Pancreas (tissue), 10 donors: ENCODE measurements at regions not wholly inside any gene's neighbourhood (a gene's known extent, or its start where the extent isn't known, plus 50 kb on each side); places are given as distances from the start of the nearest gene placed in this dataset.

Experiments
- ATAC-seq, 4 donors: fragments of 200-7000 bp; cut with Tn5 transposase; one replicate each; pipeline versions ENCODE4 v1.8.0 to v1.9.1; 2020; ENCODE audit warnings: mild to moderate bottlenecking in 4 of 4, moderate library complexity in 4 of 4
- DNase-seq, 6 donors: peaks; one replicate each; pipeline ENCODE4 v3.0.0-alpha.2; 2020
- FAIRE-seq: peaks from 2 replicates; lab custom pipeline; 2012; peaks lifted over from hg19 to GRCh38; lab: Jason Lieb, UNC
- H3K27ac ChIP-seq, 4 donors: fragments of 200-600 bp; sonication (generic); 1 replicate in 3 of 4; 2 replicates in 1 of 4; pipeline versions ENCODE4 v1.5.0 to v1.8.0; 2020
- H3K27me3 ChIP-seq, 4 donors: fragments of 200-600 bp; one replicate each; pipeline ENCODE4 v1.8.0; 2021
- H3K36me3 ChIP-seq, 3 donors: fragments of 200-600 bp; sonication (generic) in 1 of 3; one replicate each; pipeline versions ENCODE4 v1.5.0 to v1.8.0; 2020 to 2021
- H3K4me1 ChIP-seq, 3 donors: fragments of 200-600 bp; one replicate each; pipeline ENCODE4 v1.8.0; 2021
- H3K4me3 ChIP-seq, 4 donors: fragments of 200-600 bp; sonication (generic) in 2 of 4; one replicate each; pipeline versions ENCODE4 v1.5.0 to v1.8.0; 2020 to 2021
- H3K9me3 ChIP-seq, 4 donors: fragments of 200-600 bp; one replicate each; pipeline ENCODE4 v1.8.0; 2021
- WGBS, 2 donors: extraction: QIAGEN DNeasy Blood & Tissue Kit; methylation state at CpG; one replicate each; pipeline ENCODE4 v1.1.7; 2013; 5-methylcytosine and 5-hydroxymethylcytosine counted together
- intact Hi-C, 3 donors: fragments of 100-400 bp; cut with DNase I; formaldehyde crosslinking; loops; one replicate each; pipeline versions ENCODE4 v1.11.1 to v1.14.2; 2022
- TF ChIP-seq, protein P1 (sequence below), 4 donors: fragments of 200-600 bp; sonication (generic) in 3 of 4; IDR thresholded peaks; one replicate each; pipeline versions ENCODE4 v1.5.0 to v1.8.0; 2021; ENCODE audit warnings: antibody characterized with exemption in 4 of 4
- donor health status: healthy with polysubstance abuse.
- donor health status: DM: no; HTN: no; CAD: no; lungs with moderate emphysema.
- donor health status: DM: no; HTN: no; CAD: no.
- donor health status: control.
- donor health status: control.
- donor health status: Bipolar disorder and iron deficiency.
- donor health status: DM: yes; HTN: yes; CAD: no.
- donor health status: DM: no; HTN: no; CAD: no.
- donor health status: DM: no; HTN: no; CAD: no.
- donor health status: DM: yes; HTN: yes; CAD: no.

GRCh38 chr18:67081482-67082211 lies 434.9 kb downstream of the DSEL start:
- TF ChIP-seq, protein P1, sequence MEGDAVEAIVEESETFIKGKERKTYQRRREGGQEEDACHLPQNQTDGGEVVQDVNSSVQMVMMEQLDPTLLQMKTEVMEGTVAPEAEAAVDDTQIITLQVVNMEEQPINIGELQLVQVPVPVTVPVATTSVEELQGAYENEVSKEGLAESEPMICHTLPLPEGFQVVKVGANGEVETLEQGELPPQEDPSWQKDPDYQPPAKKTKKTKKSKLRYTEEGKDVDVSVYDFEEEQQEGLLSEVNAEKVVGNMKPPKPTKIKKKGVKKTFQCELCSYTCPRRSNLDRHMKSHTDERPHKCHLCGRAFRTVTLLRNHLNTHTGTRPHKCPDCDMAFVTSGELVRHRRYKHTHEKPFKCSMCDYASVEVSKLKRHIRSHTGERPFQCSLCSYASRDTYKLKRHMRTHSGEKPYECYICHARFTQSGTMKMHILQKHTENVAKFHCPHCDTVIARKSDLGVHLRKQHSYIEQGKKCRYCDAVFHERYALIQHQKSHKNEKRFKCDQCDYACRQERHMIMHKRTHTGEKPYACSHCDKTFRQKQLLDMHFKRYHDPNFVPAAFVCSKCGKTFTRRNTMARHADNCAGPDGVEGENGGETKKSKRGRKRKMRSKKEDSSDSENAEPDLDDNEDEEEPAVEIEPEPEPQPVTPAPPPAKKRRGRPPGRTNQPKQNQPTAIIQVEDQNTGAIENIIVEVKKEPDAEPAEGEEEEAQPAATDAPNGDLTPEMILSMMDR (IDR thresholded peaks at IDR 0.05) = no peak
- Histone ChIP-seq H3K4me1 (no peaks in the 10 kb centered on the region), H3K27me3 (no peaks in the 10 kb centered on the region), H3K36me3 (no peaks in the 10 kb centered on the region), H3K27ac (no peak overlapping the region), H3K9me3 (no peaks in the 10 kb centered on the region), H3K4me3 (no peak overlapping the region)
- ATAC-seq (no peak), DNase-seq (no peak), FAIRE-seq (no peak)
- 70 to 77% methylated on average over 3 of the region's 3 CpGs for WGBS, 2 donors
- intact Hi-C loops = no loop called here

DNA sequence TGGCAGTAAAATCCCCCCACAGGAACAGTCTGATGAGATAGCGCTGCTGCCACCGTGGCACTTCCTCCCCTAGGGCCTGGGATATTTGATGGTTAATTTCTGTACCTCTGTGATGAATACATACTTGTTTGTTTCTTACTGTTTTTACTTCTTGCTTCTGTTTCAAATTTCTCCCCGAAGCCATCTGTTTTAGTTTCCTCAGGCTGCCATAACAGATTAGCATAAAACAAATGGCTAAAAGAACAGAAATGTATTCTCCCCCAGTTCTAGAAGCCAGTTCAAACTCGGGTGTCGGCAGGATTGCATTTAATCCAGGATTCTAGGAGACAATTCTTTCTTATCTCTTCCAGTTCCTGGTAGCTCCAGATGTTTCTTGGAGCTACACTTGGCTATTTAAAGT lies 435.9 kb downstream of the DSEL start:
- Histone ChIP-seq H3K27me3 (no peaks in the 10 kb centered on the region), H3K36me3 (no peaks in the 10 kb centered on the region), H3K27ac (no peak overlapping the region), H3K4me3 (no peak overlapping the region), H3K9me3 (no peaks in the 10 kb centered on the region), H3K4me1 (no peaks in the 10 kb centered on the region)
- ATAC-seq = no peak
- FAIRE-seq = no peak
- TF ChIP-seq, protein P1 (IDR thresholded peaks at IDR 0.05) = no peak
- 72 to 80% methylated on average over 5 of the region's 5 CpGs for WGBS, 2 donors
- no peak for DNase-seq
- intact Hi-C loops = no loop called here

DNA sequence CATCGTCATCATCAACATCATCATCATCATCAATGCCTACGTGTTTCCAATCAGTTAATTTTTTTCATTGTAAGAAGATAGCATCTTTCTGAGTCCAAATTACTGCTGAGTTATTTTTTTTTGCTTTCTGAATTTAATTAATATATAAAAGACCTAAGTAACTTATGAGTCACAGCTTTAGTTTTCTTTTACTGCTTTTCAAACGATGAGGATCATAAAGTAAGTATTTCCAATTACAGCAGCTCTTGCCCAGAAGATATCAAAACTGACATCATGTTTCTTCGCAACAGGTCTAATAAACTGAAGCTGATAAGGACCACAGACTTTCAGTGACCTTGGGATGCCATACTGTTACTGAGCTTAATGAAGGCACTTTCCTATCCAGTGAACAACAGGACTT lies 442.2 kb downstream of the DSEL start:
- H3K27me3 ChIP-seq = no peaks in the 10 kb centered on the region
- DNase-seq (no peak), FAIRE-seq (no peak), ATAC-seq (peak in 1 of 4 donors; percentile 21)
- intact Hi-C loops = no loop called here
- no peak overlapping the region for H3K4me3 ChIP-seq
- no peak overlapping the region for H3K27ac ChIP-seq
- H3K4me1 ChIP-seq = no peaks in the 10 kb centered on the region
- 33 to 38% methylated on average over 4 of the region's 4 CpGs for WGBS, 2 donors
- no peaks in the 10 kb centered on the region for H3K9me3 ChIP-seq
- no peaks in the 10 kb centered on the region for H3K36me3 ChIP-seq
- TF ChIP-seq, protein P1 (IDR thresholded peaks at IDR 0.05) = no peak

DNA sequence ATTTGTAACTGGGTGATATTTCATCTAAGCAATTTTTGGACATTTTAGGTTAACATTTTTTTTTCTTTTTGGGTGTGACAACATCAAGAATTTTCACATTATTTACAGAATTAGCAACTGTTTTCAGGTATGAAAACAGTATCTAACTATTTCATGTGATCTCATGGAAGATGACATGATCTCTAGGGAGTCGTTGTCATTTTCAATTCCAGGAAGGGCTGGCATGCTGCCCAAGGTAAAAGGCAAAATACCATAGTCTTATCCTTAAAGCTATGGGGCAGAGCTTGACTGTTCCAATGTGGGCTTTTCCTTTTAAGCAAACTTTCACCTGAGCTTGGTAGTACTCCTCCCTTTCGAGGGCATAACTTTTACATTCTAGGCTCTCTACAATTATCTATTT lies 443.7 kb downstream of the DSEL start:
- FAIRE-seq (no peak), DNase-seq (peak in 2 of 6 donors; percentile 7 to 11), ATAC-seq (no peak)
- TF ChIP-seq, protein P1 (IDR thresholded peaks at IDR 0.05) = no peak
- H3K27me3 ChIP-seq = no peaks in the 10 kb centered on the region
- H3K4me3 ChIP-seq = no peak overlapping the region
- intact Hi-C loops = no loop called here
- WGBS, 2 donors = 31 to 46% methylated on average over 2 of the region's 2 CpGs
- H3K4me1 ChIP-seq = no peaks in the 10 kb centered on the region
- H3K9me3 ChIP-seq = no peaks in the 10 kb centered on the region
- no peak overlapping the region for H3K27ac ChIP-seq
- H3K36me3 ChIP-seq = no peaks in the 10 kb centered on the region

DNA sequence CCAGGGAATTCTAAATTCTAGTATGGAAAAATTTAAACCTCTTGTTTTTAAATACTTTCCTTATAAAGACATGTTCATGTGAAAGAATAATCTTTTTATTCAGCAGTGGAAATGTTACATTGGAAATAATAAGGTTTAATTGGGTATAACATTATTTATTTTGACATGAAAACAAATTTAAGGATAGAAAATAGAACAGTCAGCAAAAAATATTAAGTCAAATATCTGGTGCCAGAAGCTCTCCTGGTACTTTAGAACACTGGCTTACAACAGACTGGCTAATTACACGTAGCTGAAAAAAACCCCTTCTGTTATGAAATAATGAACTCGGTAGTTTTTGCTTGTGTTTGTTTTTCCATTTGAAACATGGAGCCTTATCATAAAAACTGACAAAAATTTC lies 447.9 kb downstream of the DSEL start:
- 20 to 24% methylated on average over 2 of the region's 2 CpGs for WGBS, 2 donors
- TF ChIP-seq, protein P1 (IDR thresholded peaks at IDR 0.05) = no peak
- FAIRE-seq = no peak
- no peak overlapping the region for H3K27ac ChIP-seq
- H3K4me3 ChIP-seq = no peak overlapping the region
- peak in 1 of 4 donors; percentile 20 for ATAC-seq
- no peaks in the 10 kb centered on the region for H3K27me3 ChIP-seq
- intact Hi-C loops = no loop called here
- no peaks in the 10 kb centered on the region for H3K4me1 ChIP-seq
- DNase-seq = no peak
- no peaks in the 10 kb centered on the region for H3K9me3 ChIP-seq
- H3K36me3 ChIP-seq = no peaks in the 10 kb centered on the region
